ENCODE measurements at regions not wholly inside any gene's neighbourhood (a gene's known extent, or its start where the extent isn't known, plus 50 kb on each side); places are given as distances from the start of the nearest gene placed in this dataset.
A peak's percentile ranks its signal among the peaks of the same experiment; 100 is the strongest.

DNA sequence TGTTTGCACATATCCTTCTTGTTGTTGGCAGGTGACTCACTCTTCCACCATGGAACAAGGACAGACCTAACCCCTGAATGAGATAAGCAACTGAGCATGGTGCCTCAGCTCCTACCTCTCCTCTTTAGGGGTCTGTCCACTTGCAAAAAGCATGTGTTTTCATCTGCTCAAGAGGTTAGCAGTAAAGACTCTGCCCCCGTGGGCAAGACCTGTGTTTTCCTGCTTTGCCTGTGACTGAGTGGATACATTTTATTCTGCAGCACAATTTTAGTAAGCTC lies 111.0 kb upstream of the LIFR start:
- no peak for ATAC-seq (ENCODE audit: low FRiP score in 2 of 2)
- no peaks in the 10 kb centered on the region for H3K36me3 ChIP-seq

DNA sequence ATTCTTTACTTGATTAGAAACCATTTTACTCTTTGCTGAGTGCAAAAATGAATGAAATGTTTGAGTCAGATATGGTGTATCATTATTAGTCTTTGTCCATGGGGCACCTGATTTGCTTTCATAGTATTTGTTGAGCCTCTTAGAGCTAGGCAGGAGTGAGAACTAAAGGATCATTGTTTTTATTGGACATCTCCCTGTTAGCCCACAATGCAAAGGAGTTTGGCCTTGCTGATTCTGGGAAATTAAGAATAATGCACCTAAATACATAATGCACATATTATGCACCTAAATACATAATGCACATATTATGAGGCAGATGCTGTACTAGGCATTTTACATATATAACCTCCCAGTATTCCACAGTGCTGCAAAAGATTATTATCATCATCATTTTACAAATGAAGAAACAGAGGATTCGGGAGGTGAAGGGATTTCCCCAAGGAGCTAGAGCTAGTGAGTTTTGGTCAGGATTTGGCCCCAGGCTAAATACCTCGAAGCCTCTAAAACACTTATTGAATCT lies 113.0 kb upstream of the LIFR start:
- Histone ChIP-seq H3K27ac (no peak overlapping the region), H3K36me3 (no peaks in the 10 kb centered on the region), H3K9me3 (no peaks in the 10 kb centered on the region), H3K27me3 (no peaks in the 10 kb centered on the region), H3K4me3 (no peak overlapping the region), H3K4me1 (peaks cover 0 to 20% (median 14%) of the 10 kb centered on the region in 4 donors)
- TF ChIP-seq POLR2A (IDR thresholded peaks at IDR 0.05), result no peak
- no peak for TF ChIP-seq POLR2AphosphoS5 (IDR thresholded peaks at IDR 0.05)
- TF ChIP-seq, protein P1, sequence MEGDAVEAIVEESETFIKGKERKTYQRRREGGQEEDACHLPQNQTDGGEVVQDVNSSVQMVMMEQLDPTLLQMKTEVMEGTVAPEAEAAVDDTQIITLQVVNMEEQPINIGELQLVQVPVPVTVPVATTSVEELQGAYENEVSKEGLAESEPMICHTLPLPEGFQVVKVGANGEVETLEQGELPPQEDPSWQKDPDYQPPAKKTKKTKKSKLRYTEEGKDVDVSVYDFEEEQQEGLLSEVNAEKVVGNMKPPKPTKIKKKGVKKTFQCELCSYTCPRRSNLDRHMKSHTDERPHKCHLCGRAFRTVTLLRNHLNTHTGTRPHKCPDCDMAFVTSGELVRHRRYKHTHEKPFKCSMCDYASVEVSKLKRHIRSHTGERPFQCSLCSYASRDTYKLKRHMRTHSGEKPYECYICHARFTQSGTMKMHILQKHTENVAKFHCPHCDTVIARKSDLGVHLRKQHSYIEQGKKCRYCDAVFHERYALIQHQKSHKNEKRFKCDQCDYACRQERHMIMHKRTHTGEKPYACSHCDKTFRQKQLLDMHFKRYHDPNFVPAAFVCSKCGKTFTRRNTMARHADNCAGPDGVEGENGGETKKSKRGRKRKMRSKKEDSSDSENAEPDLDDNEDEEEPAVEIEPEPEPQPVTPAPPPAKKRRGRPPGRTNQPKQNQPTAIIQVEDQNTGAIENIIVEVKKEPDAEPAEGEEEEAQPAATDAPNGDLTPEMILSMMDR (IDR thresholded peaks at IDR 0.05), result no peak
- no peak for TF ChIP-seq EP300 (IDR thresholded peaks at IDR 0.05)
- DNase-seq (no peak), ATAC-seq (ENCODE audit: low FRiP score in 2 of 2) (no peak)
- WGBS, 2 donors, result 70 to 89% methylated on average over 2 of the region's 2 CpGs

More for the DNA sequence above, 111.0 kb upstream of the LIFR start:
- H3K27me3 ChIP-seq, result no peaks in the 10 kb centered on the region
- H3K27ac ChIP-seq, result peak overlapping the region in 1 of 4 donors; percentile 44
- DNase-seq, result no peak
- TF ChIP-seq POLR2A (IDR thresholded peaks at IDR 0.05) (no peak), EP300 (IDR thresholded peaks at IDR 0.05) (no peak), POLR2AphosphoS5 (IDR thresholded peaks at IDR 0.05) (no peak)
- TF ChIP-seq, protein P1 (IDR thresholded peaks at IDR 0.05), result no peak
- no peaks in the 10 kb centered on the region for H3K9me3 ChIP-seq
- peaks cover 0 to 28% (median 14%) of the 10 kb centered on the region in 4 donors for H3K4me1 ChIP-seq
- WGBS, 2 donors, result 28 to 60% methylated on average over 1 of the region's 1 CpG
- no peak overlapping the region for H3K4me3 ChIP-seq

- Histone ChIP-seq H3K27me3 (no peaks in the 10 kb centered on the region), H3K27ac (no peak overlapping the region), H3K9me3 (no peaks in the 10 kb centered on the region), H3K36me3 (no peaks in the 10 kb centered on the region), H3K4me3 (no peak overlapping the region), H3K4me1 (peaks cover 0 to 20% (median 12%) of the 10 kb centered on the region in 4 donors)
- WGBS, 2 donors, result 70 to 74% methylated on average over 2 of the region's 2 CpGs
- no peak for TF ChIP-seq POLR2AphosphoS5 (IDR thresholded peaks at IDR 0.05)
- TF ChIP-seq POLR2A (IDR thresholded peaks at IDR 0.05), result no peak
- no peak for TF ChIP-seq EP300 (IDR thresholded peaks at IDR 0.05)
- TF ChIP-seq, protein P1 (IDR thresholded peaks at IDR 0.05), result no peak
- no peak for ATAC-seq (ENCODE audit: low FRiP score in 2 of 2)
- DNase-seq, result no peak
Measured at GRCh38 chr5:38670066-38670465, 113.6 kb upstream of the LIFR start.

- Histone ChIP-seq H3K4me3 (no peak overlapping the region), H3K36me3 (no peaks in the 10 kb centered on the region), H3K27me3 (no peaks in the 10 kb centered on the region), H3K9me3 (no peaks in the 10 kb centered on the region), H3K4me1 (peaks cover 0 to 19% (median 12%) of the 10 kb centered on the region in 4 donors), H3K27ac (no peak overlapping the region)
- TF ChIP-seq POLR2A (IDR thresholded peaks at IDR 0.05) (no peak), POLR2AphosphoS5 (IDR thresholded peaks at IDR 0.05) (no peak)
- TF ChIP-seq, protein P1 (IDR thresholded peaks at IDR 0.05), result no peak
- DNase-seq, result no peak
- WGBS, 2 donors, result 63 to 67% methylated on average over 1 of the region's 1 CpG
- no peak for ATAC-seq (ENCODE audit: low FRiP score in 2 of 2)
Measured at GRCh38 chr5:38670878-38671277, 114.4 kb upstream of the LIFR start.

DNA sequence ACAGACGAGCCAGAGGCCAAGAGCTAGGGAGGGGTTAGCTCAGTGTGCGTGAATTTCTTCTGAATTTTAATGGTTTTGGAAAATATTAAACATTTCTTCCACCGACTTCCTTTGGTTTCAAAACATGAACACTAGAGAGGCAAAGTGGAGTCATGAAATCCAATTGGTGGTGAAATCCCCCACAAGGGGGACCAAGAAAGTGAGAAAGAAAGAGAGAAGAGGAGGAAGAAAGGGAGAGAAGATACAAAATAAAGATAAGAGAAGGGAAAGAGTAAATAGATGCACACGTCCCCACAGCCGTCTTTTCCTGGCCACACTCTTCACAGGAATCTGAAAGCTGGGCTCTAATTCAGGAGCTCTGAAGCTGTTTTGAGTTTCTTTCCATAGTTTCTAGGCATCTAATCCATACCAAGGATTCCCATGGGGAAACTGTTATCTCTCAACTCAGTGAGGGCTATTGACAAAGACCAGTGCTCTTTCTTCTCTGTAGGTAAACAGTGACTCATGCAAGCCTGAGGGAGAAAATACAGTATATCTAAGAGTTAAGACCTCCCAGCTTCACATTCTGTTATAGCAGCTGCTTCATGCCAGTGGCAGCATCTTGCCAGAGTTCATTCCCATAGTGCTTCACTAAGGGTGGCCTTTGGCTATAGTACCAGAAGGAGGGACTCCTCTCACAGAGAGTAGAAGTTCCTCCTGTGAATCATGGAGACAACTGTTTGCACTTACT lies 115.8 kb upstream of the LIFR start:
- H3K4me3 ChIP-seq, result no peak overlapping the region
- H3K27ac ChIP-seq, result no peak overlapping the region
- no peak for DNase-seq
- H3K9me3 ChIP-seq, result no peaks in the 10 kb centered on the region
- peaks cover 0 to 5% (median 2%) of the 10 kb centered on the region in 4 donors for H3K4me1 ChIP-seq
- no peak for ATAC-seq (ENCODE audit: low FRiP score in 2 of 2)
- TF ChIP-seq EP300 (IDR thresholded peaks at IDR 0.05) (no peak), POLR2AphosphoS5 (IDR thresholded peaks at IDR 0.05) (no peak), POLR2A (IDR thresholded peaks at IDR 0.05) (no peak)
- TF ChIP-seq, protein P1 (IDR thresholded peaks at IDR 0.05), result no peak
- no peaks in the 10 kb centered on the region for H3K27me3 ChIP-seq
- WGBS, 2 donors, result 74 to 80% methylated on average over 5 of the region's 5 CpGs
- no peaks in the 10 kb centered on the region for H3K36me3 ChIP-seq

Data from upper lobe of left lung (tissue), 6 donors.